ENCODE measurements at regions not wholly inside any gene's neighbourhood (a gene's known extent, or its start where the extent isn't known, plus 50 kb on each side); places are given as distances from the start of the nearest gene placed in this dataset.

DNA sequence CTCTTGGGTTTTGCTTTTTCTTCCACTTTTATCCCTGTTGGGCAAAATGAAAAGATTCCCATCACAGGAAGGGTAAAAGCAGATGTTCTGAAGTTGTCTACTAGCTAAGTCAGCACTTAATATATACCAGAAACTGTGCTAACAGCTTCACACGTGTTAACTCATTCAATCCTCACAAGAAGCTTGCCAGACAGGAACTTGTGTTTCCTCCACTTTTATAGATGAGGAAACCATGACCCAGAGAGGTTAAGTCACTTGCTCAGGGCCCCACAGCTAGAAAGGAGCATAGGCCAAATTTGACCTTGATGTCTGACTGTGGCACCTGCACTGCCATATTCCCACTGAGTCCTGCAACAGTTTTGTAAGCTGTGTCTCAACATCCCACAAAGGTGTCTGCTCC, 76.8 kb upstream of the EPC2 start:
- TF ChIP-seq, protein P1, sequence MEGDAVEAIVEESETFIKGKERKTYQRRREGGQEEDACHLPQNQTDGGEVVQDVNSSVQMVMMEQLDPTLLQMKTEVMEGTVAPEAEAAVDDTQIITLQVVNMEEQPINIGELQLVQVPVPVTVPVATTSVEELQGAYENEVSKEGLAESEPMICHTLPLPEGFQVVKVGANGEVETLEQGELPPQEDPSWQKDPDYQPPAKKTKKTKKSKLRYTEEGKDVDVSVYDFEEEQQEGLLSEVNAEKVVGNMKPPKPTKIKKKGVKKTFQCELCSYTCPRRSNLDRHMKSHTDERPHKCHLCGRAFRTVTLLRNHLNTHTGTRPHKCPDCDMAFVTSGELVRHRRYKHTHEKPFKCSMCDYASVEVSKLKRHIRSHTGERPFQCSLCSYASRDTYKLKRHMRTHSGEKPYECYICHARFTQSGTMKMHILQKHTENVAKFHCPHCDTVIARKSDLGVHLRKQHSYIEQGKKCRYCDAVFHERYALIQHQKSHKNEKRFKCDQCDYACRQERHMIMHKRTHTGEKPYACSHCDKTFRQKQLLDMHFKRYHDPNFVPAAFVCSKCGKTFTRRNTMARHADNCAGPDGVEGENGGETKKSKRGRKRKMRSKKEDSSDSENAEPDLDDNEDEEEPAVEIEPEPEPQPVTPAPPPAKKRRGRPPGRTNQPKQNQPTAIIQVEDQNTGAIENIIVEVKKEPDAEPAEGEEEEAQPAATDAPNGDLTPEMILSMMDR (IDR thresholded peaks at IDR 0.05; ENCODE audit: low read depth, low read length), result no peak
- no peak for TF ChIP-seq POLR2A (IDR thresholded peaks at IDR 0.05; ENCODE audit: extremely low read depth, insufficient read length)
